ENCODE measurements at regions not wholly inside any gene's neighbourhood (a gene's known extent, or its start where the extent isn't known, plus 50 kb on each side); places are given as distances from the start of the nearest gene placed in this dataset.

GRCh38 chr9:1759771-1760300 lies 255.3 kb upstream of the SMARCA2 start:
- H3K4me3 Mint-ChIP-seq, result no peak overlapping the region

GRCh38 chr9:1761807-1762206 lies 253.3 kb upstream of the SMARCA2 start:
- no peak for DNase-seq (ENCODE audit: low spot score in 2 of 2)
- no peak overlapping the region for H3K27ac Mint-ChIP-seq (ENCODE audit: low read depth)
- H3K4me3 Mint-ChIP-seq, result no peak overlapping the region
- no peaks in the 10 kb centered on the region for H3K9me3 Mint-ChIP-seq
- peaks cover 20% of the 10 kb centered on the region for H3K27me3 Mint-ChIP-seq
- H3K4me1 Mint-ChIP-seq, result no peaks in the 10 kb centered on the region
- no peaks in the 10 kb centered on the region for H3K36me3 Mint-ChIP-seq (ENCODE audit: insufficient read depth)
- ATAC-seq (replicated peaks; ENCODE audit: extremely low read depth, poor library complexity, severe bottlenecking), result no peak

More at GRCh38 chr9:1759771-1760300, 255.3 kb upstream of the SMARCA2 start:
- no peaks in the 10 kb centered on the region for H3K4me1 Mint-ChIP-seq
- no peak for DNase-seq (ENCODE audit: low spot score in 2 of 2)
- H3K9me3 Mint-ChIP-seq, result no peaks in the 10 kb centered on the region
- H3K27ac Mint-ChIP-seq (ENCODE audit: low read depth), result no peak overlapping the region
- no peaks in the 10 kb centered on the region for H3K36me3 Mint-ChIP-seq (ENCODE audit: insufficient read depth)
- peaks cover 17% of the 10 kb centered on the region for H3K27me3 Mint-ChIP-seq
- no peak for ATAC-seq (replicated peaks; ENCODE audit: extremely low read depth, poor library complexity, severe bottlenecking)

- no peak overlapping the region for H3K27ac Mint-ChIP-seq (ENCODE audit: low read depth)
- no peak for DNase-seq (ENCODE audit: low spot score in 2 of 2)
- ATAC-seq (replicated peaks; ENCODE audit: extremely low read depth, poor library complexity, severe bottlenecking), result no peak
- H3K9me3 Mint-ChIP-seq, result no peaks in the 10 kb centered on the region
- peaks cover 2% of the 10 kb centered on the region for H3K36me3 Mint-ChIP-seq (ENCODE audit: insufficient read depth)
- no peak overlapping the region for H3K4me3 Mint-ChIP-seq
- H3K4me1 Mint-ChIP-seq, result no peaks in the 10 kb centered on the region
- H3K27me3 Mint-ChIP-seq, result peaks cover 40% of the 10 kb centered on the region
These were observed 249.1 kb upstream of the SMARCA2 start for GRCh38 chr9:1766042-1766441.

DNA sequence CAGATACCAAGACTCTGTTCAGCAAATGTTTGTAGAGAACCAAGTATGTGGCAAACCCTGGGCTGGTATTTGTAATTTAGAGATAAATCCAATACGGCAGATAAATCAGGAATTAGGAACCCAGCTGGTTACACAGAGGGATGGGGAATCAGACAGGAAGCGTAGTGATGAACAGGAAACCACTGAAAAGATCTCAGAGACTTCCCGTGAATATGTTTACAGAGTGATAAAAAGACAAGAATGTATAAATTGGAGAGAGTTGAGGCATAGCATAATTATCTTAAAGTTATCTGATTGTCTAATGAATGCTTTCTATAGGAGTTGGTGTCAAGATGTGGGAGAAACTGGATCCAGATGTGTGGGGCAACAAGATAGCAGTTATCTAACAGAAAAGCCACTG lies 246.6 kb upstream of the SMARCA2 start:
- Mint-ChIP-seq H3K9me3 (no peaks in the 10 kb centered on the region), H3K4me1 (no peaks in the 10 kb centered on the region), H3K36me3 (ENCODE audit: insufficient read depth) (peaks cover 2% of the 10 kb centered on the region), H3K27me3 (peaks cover 40% of the 10 kb centered on the region), H3K4me3 (no peak overlapping the region), H3K27ac (ENCODE audit: low read depth) (no peak overlapping the region)
- DNase-seq (ENCODE audit: low spot score in 2 of 2) (no peak), ATAC-seq (replicated peaks; ENCODE audit: extremely low read depth, poor library complexity, severe bottlenecking) (no peak)

- H3K4me1 Mint-ChIP-seq, result no peaks in the 10 kb centered on the region
- no peak overlapping the region for H3K27ac Mint-ChIP-seq (ENCODE audit: low read depth)
- no peak overlapping the region for H3K4me3 Mint-ChIP-seq
- H3K9me3 Mint-ChIP-seq, result no peaks in the 10 kb centered on the region
- peaks cover 2% of the 10 kb centered on the region for H3K36me3 Mint-ChIP-seq (ENCODE audit: insufficient read depth)
- peaks cover 28% of the 10 kb centered on the region for H3K27me3 Mint-ChIP-seq
- DNase-seq (ENCODE audit: low spot score in 2 of 2), result no peak
- no peak for ATAC-seq (replicated peaks; ENCODE audit: extremely low read depth, poor library complexity, severe bottlenecking)
These were observed 243.9 kb upstream of the SMARCA2 start for GRCh38 chr9:1771094-1771789.

DNA sequence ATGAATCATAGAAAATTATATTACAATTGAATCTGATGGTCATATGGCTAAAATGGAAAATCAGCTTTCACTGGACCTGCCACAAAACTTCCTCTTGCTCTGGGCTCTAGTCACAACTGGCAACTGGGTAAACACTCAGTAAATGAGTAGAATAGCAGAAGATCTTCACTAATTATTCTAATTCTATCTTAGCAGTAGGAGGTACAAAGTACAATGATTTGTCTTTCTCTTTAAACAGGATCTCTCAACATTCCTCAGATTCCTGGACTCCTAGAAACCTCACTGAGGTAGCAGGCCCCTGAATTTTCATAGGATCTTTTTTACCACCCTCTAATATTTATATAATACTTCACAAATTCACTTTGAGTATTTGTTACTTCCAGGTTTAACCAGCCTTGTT lies 239.9 kb upstream of the SMARCA2 start:
- H3K4me3 Mint-ChIP-seq, result no peak overlapping the region
- no peak for ATAC-seq (replicated peaks; ENCODE audit: extremely low read depth, poor library complexity, severe bottlenecking)
- no peak overlapping the region for H3K27ac Mint-ChIP-seq (ENCODE audit: low read depth)
- H3K36me3 Mint-ChIP-seq (ENCODE audit: insufficient read depth), result no peaks in the 10 kb centered on the region
- H3K9me3 Mint-ChIP-seq, result no peaks in the 10 kb centered on the region
- H3K4me1 Mint-ChIP-seq, result no peaks in the 10 kb centered on the region
- DNase-seq (ENCODE audit: low spot score in 2 of 2), result no peak
- no peaks in the 10 kb centered on the region for H3K27me3 Mint-ChIP-seq

GRCh38 chr9:1776668-1777067 lies 238.5 kb upstream of the SMARCA2 start:
- Mint-ChIP-seq H3K4me1 (no peaks in the 10 kb centered on the region), H3K9me3 (no peaks in the 10 kb centered on the region), H3K27me3 (peaks cover 9% of the 10 kb centered on the region), H3K27ac (ENCODE audit: low read depth) (no peak overlapping the region), H3K4me3 (no peak overlapping the region), H3K36me3 (ENCODE audit: insufficient read depth) (no peaks in the 10 kb centered on the region)
- DNase-seq (ENCODE audit: low spot score in 2 of 2) (no peak), ATAC-seq (replicated peaks; ENCODE audit: extremely low read depth, poor library complexity, severe bottlenecking) (no peak)

DNA sequence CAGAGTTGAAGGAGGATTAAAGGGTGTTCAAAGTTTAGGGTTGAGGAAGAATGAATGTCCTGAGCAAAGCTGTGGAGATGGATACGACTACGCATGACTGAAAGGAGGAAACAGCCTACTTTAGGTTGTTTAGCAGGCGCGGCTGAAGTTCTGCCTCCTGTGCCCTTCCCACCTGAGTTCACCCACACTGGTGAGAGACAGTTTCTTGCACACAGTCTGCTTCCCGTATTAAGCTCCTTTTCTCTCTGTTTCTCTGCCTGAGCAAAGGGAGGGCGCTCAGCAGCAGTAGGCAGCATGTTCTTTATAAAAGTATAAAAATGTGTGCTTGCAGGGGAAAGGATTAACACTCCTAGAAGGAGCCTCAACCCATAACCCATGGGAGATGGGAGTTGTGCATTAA lies 224.0 kb upstream of the SMARCA2 start:
- Mint-ChIP-seq H3K9me3 (no peaks in the 10 kb centered on the region), H3K36me3 (ENCODE audit: insufficient read depth) (no peaks in the 10 kb centered on the region), H3K4me1 (no peaks in the 10 kb centered on the region), H3K27ac (ENCODE audit: low read depth) (no peak overlapping the region), H3K4me3 (no peak overlapping the region), H3K27me3 (peaks cover 12% of the 10 kb centered on the region)
- no peak for ATAC-seq (replicated peaks; ENCODE audit: extremely low read depth, poor library complexity, severe bottlenecking)
- no peak for DNase-seq (ENCODE audit: low spot score in 2 of 2)

DNA sequence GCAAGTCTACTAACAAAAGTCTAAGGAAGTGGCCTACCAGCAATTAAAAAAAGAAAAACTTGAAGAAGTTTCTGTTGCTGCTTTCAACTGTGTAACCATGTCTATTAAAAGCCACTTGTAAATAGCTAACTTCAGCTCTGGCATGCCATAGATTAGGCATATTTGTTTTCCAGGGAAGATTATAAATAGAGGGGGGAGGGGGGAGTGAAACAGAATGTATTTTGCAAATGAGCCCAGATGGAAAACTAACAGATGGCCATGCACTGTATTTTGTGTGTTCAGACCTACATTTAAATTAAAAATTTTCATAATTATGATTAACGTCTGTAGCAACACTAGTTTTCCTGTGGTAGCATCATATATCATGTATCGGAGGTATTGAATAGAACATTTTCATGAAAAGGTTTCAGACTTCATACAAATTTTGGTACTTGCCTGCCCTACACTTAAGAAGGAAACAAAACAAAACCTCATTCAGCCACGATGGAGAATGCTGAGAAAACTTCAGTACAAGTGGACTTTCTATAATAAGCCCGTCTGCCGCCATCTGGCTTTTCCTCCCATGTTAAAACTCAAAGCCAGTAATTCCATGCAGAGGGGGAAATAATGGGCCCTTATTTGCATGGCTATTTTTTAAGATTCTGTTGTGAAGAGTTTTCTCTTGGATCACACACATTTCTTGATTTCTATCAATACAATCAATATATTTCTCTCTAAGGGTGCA lies 220.4 kb upstream of the SMARCA2 start:
- Mint-ChIP-seq H3K27ac (ENCODE audit: low read depth) (no peak overlapping the region), H3K4me1 (no peaks in the 10 kb centered on the region), H3K4me3 (no peak overlapping the region), H3K9me3 (no peaks in the 10 kb centered on the region), H3K36me3 (ENCODE audit: insufficient read depth) (no peaks in the 10 kb centered on the region), H3K27me3 (peaks cover 6% of the 10 kb centered on the region)
- DNase-seq (ENCODE audit: low spot score in 2 of 2) (no peak), ATAC-seq (replicated peaks; ENCODE audit: extremely low read depth, poor library complexity, severe bottlenecking) (no peak)

- H3K4me1 Mint-ChIP-seq, result no peaks in the 10 kb centered on the region
- H3K27me3 Mint-ChIP-seq, result no peaks in the 10 kb centered on the region
- no peak overlapping the region for H3K27ac Mint-ChIP-seq (ENCODE audit: low read depth)
- ATAC-seq (replicated peaks; ENCODE audit: extremely low read depth, poor library complexity, severe bottlenecking) (no peak), DNase-seq (ENCODE audit: low spot score in 2 of 2) (no peak)
- H3K36me3 Mint-ChIP-seq (ENCODE audit: insufficient read depth), result no peaks in the 10 kb centered on the region
- no peaks in the 10 kb centered on the region for H3K9me3 Mint-ChIP-seq
- H3K4me3 Mint-ChIP-seq, result no peak overlapping the region
These were observed 210.8 kb upstream of the SMARCA2 start for GRCh38 chr9:1804128-1804865.

DNA sequence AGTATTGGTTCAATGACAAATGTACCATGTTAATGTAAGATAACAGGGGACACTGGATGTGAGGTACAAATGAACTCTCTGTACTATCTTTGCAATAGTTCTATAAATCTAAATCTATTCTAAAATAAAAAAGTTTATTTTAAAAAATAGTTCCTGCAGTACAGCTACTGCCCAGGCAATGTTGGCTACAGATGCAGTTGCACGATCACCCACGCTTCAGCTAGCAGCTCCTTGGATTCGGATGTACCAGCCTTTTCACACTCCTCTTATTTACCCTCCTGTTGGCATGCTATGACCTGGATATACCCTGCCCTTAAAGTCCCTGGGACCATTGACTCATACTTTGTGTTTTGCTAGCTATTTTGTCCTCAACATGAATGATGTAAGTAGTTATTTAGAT lies 185.4 kb upstream of the SMARCA2 start:
- H3K9me3 Mint-ChIP-seq, result no peaks in the 10 kb centered on the region
- no peak overlapping the region for H3K4me3 Mint-ChIP-seq

DNA sequence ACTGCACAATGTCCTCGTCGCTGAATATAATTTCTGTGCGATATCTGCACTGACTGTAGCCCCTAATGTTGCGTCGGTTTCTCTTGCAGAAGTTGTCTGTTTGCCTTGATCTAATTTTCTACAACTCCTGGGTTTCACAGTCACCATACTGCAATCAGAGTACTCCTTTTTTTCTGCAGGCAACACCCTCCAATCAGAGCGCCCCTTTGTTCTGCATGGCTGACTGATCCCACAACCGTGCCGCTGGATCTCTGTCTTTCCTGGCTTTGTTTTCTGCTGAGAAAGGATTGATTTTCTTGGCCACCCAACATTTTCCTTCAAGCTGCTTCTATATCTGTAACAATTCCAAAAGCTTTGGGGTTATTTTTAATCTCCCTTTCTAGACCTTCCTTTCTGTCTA lies 182.2 kb upstream of the SMARCA2 start:
- Mint-ChIP-seq H3K9me3 (no peaks in the 10 kb centered on the region), H3K36me3 (ENCODE audit: insufficient read depth) (no peaks in the 10 kb centered on the region), H3K27me3 (no peaks in the 10 kb centered on the region), H3K4me3 (no peak overlapping the region), H3K27ac (ENCODE audit: low read depth) (no peak overlapping the region), H3K4me1 (no peaks in the 10 kb centered on the region)
- DNase-seq (ENCODE audit: low spot score in 2 of 2) (no peak), ATAC-seq (replicated peaks; ENCODE audit: extremely low read depth, poor library complexity, severe bottlenecking) (no peak)

More for the DNA sequence above, 185.4 kb upstream of the SMARCA2 start:
- Mint-ChIP-seq H3K36me3 (ENCODE audit: insufficient read depth) (no peaks in the 10 kb centered on the region), H3K4me1 (no peaks in the 10 kb centered on the region), H3K27ac (ENCODE audit: low read depth) (no peak overlapping the region), H3K27me3 (peaks cover 31% of the 10 kb centered on the region)
- DNase-seq (ENCODE audit: low spot score in 2 of 2) (no peak), ATAC-seq (replicated peaks; ENCODE audit: extremely low read depth, poor library complexity, severe bottlenecking) (no peak)
